SKM-1 treated with dmso at 0.1 percent for 144 hours (cell line): ENCODE measurements at regions not wholly inside any gene's neighbourhood (a gene's known extent, or its start where the extent isn't known, plus 50 kb on each side); places are given as distances from the start of the nearest gene placed in this dataset.

ENCODE experiments used
- DNase-seq: peaks from one replicate; lab custom pipeline; 2025; ENCODE audit not compliant: unreplicated experiment; lab: John Stamatoyannopoulos, UW

DNA sequence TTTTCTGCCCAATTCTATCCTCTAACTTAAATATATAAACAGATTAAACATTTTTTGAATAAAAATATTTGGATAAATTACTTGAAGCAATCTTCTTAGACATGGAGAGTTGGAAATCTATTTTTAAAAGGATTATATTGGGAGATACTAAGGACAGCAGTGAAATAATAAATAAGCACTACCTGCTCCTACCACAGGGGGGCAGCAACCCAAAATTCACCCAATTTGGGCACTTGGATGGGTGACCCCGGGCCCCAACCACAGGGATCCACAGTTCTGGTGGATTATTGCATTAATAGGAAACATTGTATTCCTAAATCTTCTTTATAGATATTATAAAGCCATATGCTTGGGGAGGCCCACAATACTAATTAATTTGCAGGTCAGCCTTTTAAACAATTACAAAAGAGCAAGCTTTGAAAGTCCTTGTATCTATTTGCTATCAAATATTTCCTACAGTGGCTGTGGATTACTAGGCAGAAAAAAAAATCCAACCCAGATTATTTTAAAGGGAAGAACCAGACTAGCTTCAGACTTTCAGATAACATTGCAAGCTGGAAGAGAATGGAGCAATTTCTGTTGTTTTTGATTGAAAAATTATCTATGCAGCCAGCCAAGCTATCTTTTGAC lies 66.4 kb upstream of the PDE10A start:
- no peak for DNase-seq

- no peak for DNase-seq
Observed at GRCh38 chr6:165728216-165728615, 65.2 kb upstream of the PDE10A start.

DNA sequence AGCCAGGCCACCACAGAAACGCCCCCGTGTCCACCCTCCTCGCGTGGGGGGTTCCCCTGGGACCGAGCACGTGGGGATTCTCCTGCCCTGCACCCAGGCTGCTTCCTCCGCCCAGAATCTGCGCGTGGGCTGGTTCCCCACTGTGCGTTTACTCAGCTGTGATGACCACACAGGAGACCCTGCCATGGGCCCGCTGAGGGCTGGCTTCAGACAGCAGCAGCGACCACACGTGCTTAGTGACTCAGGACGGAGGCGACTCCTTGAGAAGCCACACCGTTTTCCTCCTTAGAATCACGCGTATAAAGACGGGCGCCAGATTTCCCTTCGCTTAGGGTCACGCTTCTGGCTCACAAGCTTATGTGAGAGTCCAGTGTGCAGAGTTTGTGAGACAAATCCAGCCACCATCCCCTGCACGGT lies 63.9 kb upstream of the PDE10A start:
- DNase-seq: no peak

DNA sequence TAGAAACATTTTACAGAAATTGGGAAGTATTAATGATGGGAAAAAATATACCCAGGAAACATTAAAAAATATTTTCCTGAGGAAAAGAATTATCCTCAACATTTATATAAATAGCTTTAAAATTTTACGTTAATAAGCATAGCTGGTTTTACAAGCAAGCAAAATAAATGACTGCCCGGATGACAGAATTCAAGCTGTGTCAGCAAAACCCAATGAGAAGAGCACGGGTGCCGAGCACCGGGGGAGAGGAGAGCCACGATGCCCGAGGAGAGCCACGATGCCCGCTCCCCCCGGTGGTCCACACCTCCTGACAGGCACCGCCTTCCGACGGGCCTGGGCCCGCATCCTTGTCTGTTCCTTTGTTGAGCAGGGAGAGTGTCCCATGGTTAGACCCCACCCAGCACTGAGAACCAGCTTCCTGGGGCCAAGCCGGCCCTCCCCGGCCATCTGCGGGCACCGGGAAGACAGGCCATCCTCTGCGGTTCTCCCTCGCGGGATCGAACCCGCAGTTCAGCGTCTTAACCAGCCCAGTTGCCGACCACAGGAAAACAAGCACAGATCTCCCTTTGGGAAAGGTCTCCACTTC lies 63.3 kb upstream of the PDE10A start:
- no peak for DNase-seq

DNA sequence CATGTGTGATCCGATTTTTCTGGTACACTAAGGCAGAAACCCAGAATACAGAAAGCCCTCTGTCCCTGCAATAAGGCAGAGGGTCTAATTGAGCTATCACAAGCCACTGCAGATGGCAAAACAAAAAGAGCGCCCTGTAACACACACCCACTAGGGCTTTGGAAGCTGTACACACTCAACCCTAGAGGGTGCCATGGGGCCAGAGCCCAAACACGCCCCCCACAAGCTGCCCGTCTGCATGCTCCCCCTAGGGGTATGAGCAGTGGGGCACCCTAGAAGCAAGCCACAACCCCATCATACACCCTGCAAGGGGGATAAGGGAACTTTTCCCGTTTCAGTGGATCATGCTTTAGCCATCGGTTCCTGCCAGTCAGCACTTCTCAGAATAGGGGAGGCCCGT lies 62.2 kb upstream of the PDE10A start:
- no peak for DNase-seq

GRCh38 chr6:165723326-165723725 lies 60.3 kb upstream of the PDE10A start:
- no peak for DNase-seq

- no peak for DNase-seq
Observed at GRCh38 chr6:165722022-165722421, 59.0 kb upstream of the PDE10A start.

DNA sequence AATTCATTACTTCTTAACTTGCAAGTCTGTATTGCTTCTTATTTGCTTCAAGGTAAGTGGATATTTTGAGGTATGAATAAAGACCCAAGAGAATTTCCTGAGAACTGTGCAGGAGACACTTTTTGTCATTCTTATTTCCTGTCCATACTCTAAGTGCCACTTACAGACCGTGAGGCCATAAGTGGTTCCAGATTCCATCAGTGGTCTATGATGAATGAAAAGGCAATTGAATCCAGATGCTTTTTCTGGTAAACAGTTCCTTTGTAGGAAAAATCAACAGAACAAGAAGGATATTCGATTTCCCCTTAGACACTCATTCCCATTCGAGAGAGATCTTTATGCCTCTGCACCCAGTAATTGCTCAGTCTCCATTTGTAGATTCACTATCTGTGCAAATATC lies 58.3 kb upstream of the PDE10A start:
- DNase-seq: no peak

DNA sequence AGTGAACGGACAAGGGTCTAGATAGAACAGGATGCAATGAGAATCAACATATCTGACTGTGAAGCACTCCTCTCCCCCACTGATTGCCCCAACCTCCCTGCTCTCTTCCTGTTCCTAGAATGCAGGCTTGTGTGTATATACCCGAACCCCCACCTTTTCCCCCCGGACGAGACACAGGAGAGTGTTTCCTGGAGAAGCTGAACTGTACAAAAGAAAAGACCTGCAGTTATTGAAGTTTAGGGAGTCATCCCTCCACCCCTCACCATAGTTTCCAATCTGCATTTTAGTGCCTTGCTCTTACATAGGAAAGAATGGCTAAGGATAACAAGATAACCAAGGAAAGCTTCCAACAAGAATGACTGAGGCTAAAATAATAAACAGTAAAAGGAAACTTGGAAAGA lies 55.5 kb upstream of the PDE10A start:
- no peak for DNase-seq

DNA sequence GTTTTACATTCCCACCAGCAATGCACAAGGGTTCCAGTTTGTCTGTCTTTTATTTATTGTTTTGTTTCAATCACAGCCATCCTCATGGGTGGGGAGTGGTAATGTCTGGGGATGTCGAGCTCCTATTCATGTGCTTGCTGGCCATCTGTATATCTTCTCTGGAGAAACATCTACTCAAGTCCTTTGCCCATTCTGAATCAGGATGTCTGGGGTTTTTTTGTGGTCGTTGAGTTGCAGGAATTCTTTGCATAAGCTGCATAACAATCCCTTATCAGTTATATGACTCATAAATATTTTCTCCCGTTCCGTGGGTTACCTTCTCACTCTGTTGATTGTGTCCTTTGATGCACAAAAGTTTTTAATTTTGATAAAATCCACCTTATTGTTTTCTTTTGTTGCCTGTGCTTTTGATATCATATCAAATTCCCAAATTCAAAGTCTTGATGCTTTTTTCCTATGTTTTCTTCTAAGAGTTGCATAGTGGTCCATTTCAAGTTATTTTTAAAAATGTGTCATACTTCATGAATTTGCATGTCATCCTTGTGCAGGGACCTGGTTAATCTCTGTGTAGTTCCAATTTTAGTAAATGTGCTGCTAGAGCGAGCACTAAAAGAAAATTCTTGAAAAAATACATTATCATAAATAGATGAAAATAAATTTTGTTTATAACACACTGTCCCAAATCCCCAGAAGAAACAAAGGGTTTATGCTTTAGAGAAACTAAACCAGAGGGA lies 54.9 kb upstream of the PDE10A start:
- no peak for DNase-seq

DNA sequence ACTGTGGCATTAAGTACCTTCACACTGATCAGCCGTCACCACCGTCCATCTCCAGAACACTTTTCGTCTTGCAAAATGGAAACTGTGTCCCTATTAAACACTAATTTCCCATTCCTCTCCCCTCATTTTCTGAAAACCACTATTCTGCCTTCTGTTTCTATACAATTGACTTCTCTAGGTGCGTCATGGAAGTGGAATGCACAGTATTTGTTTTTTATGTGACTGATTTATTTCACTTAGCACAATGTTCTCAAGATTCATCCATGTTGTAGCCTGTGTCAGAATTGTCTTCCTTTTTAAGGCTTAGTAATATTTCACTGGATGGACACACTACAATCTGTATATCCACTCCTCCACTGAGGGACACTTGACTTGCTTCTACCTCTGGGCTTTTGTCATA lies 53.8 kb upstream of the PDE10A start:
- no peak for DNase-seq

- no peak for DNase-seq
Observed at GRCh38 chr6:165715428-165715827, 52.4 kb upstream of the PDE10A start.

DNA sequence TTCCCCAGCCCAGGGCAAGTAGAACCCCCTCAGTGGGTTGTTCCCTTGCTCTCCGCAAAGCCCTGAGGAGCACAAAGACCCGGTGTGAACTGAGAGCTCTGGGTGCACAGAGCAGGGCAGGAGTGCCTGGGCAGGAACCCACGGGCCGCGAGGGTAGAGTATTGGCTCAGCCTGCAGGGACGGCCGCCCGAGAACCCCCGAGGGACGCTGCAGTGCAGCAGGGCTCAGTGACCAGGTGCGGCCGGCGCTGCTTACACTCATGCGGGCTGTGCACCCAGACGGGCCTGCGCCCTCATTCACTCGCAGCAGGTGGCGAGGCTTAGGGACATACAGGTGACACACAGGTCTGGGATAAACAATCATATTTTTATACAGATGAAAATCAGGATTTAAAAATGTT lies 51.9 kb upstream of the PDE10A start:
- DNase-seq: no peak

- no peak for DNase-seq
Observed at GRCh38 chr6:165713845-165714466, 50.9 kb upstream of the PDE10A start.
